ENCODE measurements at regions not wholly inside any gene's neighbourhood (a gene's known extent, or its start where the extent isn't known, plus 50 kb on each side); places are given as distances from the start of the nearest gene placed in this dataset.

- no peak for DNase-seq (ENCODE audit: low read depth)
- TF ChIP-seq CTCF (conservative IDR thresholded peaks at IDR 0.05; ENCODE audit: low read depth, low read length) = no peak
- H3K4me3 ChIP-seq (ENCODE audit: low read depth, low read length) = no peak overlapping the region
Observed at GRCh38 chr5:50964746-50965653, 298.6 kb downstream of the PARP8 start.

GRCh38 chr5:50965654-50966375 lies 299.4 kb downstream of the PARP8 start:
- no peak for DNase-seq (ENCODE audit: low read depth)
- no peak overlapping the region for H3K4me3 ChIP-seq (ENCODE audit: low read depth, low read length)
- no peak for TF ChIP-seq CTCF (conservative IDR thresholded peaks at IDR 0.05; ENCODE audit: low read depth, low read length)

GRCh38 chr5:50967009-50967562 lies 300.6 kb downstream of the PARP8 start:
- H3K4me3 ChIP-seq (ENCODE audit: low read depth, low read length) = no peak overlapping the region
- TF ChIP-seq CTCF (conservative IDR thresholded peaks at IDR 0.05; ENCODE audit: low read depth, low read length) = no peak
- DNase-seq (ENCODE audit: low read depth) = no peak

GRCh38 chr5:50967563-50968355 lies 301.3 kb downstream of the PARP8 start:
- no peak overlapping the region for H3K4me3 ChIP-seq (ENCODE audit: low read depth, low read length)
- TF ChIP-seq CTCF (conservative IDR thresholded peaks at IDR 0.05; ENCODE audit: low read depth, low read length) = no peak
- DNase-seq (ENCODE audit: low read depth) = no peak

GRCh38 chr5:50968356-50969149 lies 302.1 kb downstream of the PARP8 start:
- no peak for DNase-seq (ENCODE audit: low read depth)
- no peak for TF ChIP-seq CTCF (conservative IDR thresholded peaks at IDR 0.05; ENCODE audit: low read depth, low read length)
- H3K4me3 ChIP-seq (ENCODE audit: low read depth, low read length) = no peak overlapping the region
